Left cardiac atrium (tissue), 4 donors: ENCODE measurements at regions not wholly inside any gene's neighbourhood (a gene's known extent, or its start where the extent isn't known, plus 50 kb on each side); places are given as distances from the start of the nearest gene placed in this dataset.
"Not testable (repeated sequence)": the region's sequence is repeated elsewhere in the genome, so short reads cannot be mapped to it uniquely, and the experiment has no call there.

Experiments used
- ATAC-seq, 2 donors: fragments of 200-7000 bp; cut with Tn5 transposase; one replicate each; pipeline ENCODE4 v1.9.1; 2020; ENCODE audit warnings: mild to moderate bottlenecking in 2 of 2, moderate library complexity in 2 of 2
- DNase-seq: peaks from one replicate; pipeline ENCODE4 v3.0.0-alpha.2; 2020
- intact Hi-C, 2 donors: fragments of 100-400 bp; cut with DNase I; formaldehyde crosslinking; loops; one replicate each; pipeline versions ENCODE4 v1.14.1 to v1.15.1; 2022 to 2023
- donor health status: DM: no; HTN: yes; CAD: no.
- donor health status: DM: no; HTN: yes; CAD: no; lungs with severe emphysema.
- donor health status: DM: yes; HTN: yes; CAD: no.
- donor health status: Dilated cardiomyopathy.

GRCh38 chr4:85149676-85150075 is 183.2 kb upstream of the WDFY3 start:
- ATAC-seq (peak in 1 of 2 donors; percentile 47), DNase-seq (no peak)
- intact Hi-C loops: loop anchor here (5.0 to 10.0 kb wide), 6 partner anchors 215 to 898 kb away; no protein-coding TSS in a partner anchor

- intact Hi-C loops: no loop called here
- no peak for ATAC-seq
- no peak for DNase-seq
Measured at GRCh38 chr4:85151371-85151770, 184.9 kb upstream of the WDFY3 start.

GRCh38 chr4:85151786-85152185 is 185.3 kb upstream of the WDFY3 start:
- DNase-seq: no peak
- no peak for ATAC-seq
- intact Hi-C loops: no loop called here

GRCh38 chr4:85152480-85152879 is 186.0 kb upstream of the WDFY3 start:
- intact Hi-C loops: no loop called here
- no peak for DNase-seq
- ATAC-seq: no peak

- intact Hi-C loops: no loop called here
- no peak for DNase-seq
- ATAC-seq: no peak
Measured at GRCh38 chr4:85153221-85153620, 186.7 kb upstream of the WDFY3 start.

- DNase-seq (no peak), ATAC-seq (no peak)
- intact Hi-C loops: no loop called here
Measured at GRCh38 chr4:85154591-85154990, 188.1 kb upstream of the WDFY3 start.

GRCh38 chr4:85165808-85166207 is 199.3 kb upstream of the WDFY3 start:
- no peak for ATAC-seq
- no peak for DNase-seq
- intact Hi-C loops: no loop called here

- intact Hi-C loops: no loop called here
- ATAC-seq (no peak), DNase-seq (no peak)
Measured at GRCh38 chr4:85166318-85166717, 199.8 kb upstream of the WDFY3 start.

- DNase-seq (no peak), ATAC-seq (no peak)
- intact Hi-C loops: no loop called here
Measured at GRCh38 chr4:85168234-85168834, 201.8 kb upstream of the WDFY3 start.

GRCh38 chr4:85170241-85170640 is 203.8 kb upstream of the WDFY3 start:
- intact Hi-C loops: no loop called here
- no peak for ATAC-seq
- DNase-seq: no peak

GRCh38 chr4:85175190-85175589 is 208.7 kb upstream of the WDFY3 start:
- intact Hi-C loops: no loop called here
- DNase-seq (no peak), ATAC-seq (no peak)

GRCh38 chr4:85177092-85177491 is 210.6 kb upstream of the WDFY3 start:
- ATAC-seq (peak in 1 of 2 donors; percentile 81), DNase-seq (no peak)
- intact Hi-C loops: no loop called here

GRCh38 chr4:85177679-85178078 is 211.2 kb upstream of the WDFY3 start:
- DNase-seq (no peak), ATAC-seq (no peak)
- intact Hi-C loops: no loop called here

GRCh38 chr4:85180533-85180932 is 214.0 kb upstream of the WDFY3 start:
- intact Hi-C loops: no loop called here
- DNase-seq (no peak), ATAC-seq (no peak)

- DNase-seq: no peak
- peak; percentile 34 to 68 for ATAC-seq
- intact Hi-C loops: no loop called here
Measured at GRCh38 chr4:85187106-85187505, 220.6 kb upstream of the WDFY3 start.

- intact Hi-C loops, ATAC-seq, DNase-seq: not testable (repeated sequence)
Measured at GRCh38 chr4:85196015-85196414, 229.5 kb upstream of the WDFY3 start.

- ATAC-seq (no peak), DNase-seq (no peak)
- intact Hi-C loops: no loop called here
Measured at GRCh38 chr4:85200106-85200505, 233.6 kb upstream of the WDFY3 start.

GRCh38 chr4:85209161-85209560 is 242.7 kb upstream of the WDFY3 start:
- intact Hi-C loops: no loop called here
- no peak for ATAC-seq
- DNase-seq: no peak

- no peak for DNase-seq
- ATAC-seq: no peak
- intact Hi-C loops: no loop called here
Measured at GRCh38 chr4:85210353-85210752, 243.9 kb upstream of the WDFY3 start.

- ATAC-seq, intact Hi-C loops: not testable (repeated sequence)
Measured at GRCh38 chr4:85216571-85216970, 250.1 kb upstream of the WDFY3 start.

GRCh38 chr4:85218756-85219155 is 252.3 kb upstream of the WDFY3 start:
- intact Hi-C loops: no loop called here
- ATAC-seq (no peak), DNase-seq (no peak)

More at GRCh38 chr4:85216571-85216970, 250.1 kb upstream of the WDFY3 start:
- DNase-seq: not testable (repeated sequence)

GRCh38 chr4:85221606-85222005 is 253.3 kb upstream of the ARHGAP24 start:
- intact Hi-C loops: no loop called here
- DNase-seq (no peak), ATAC-seq (no peak)
